Amniotic epithelial cell (primary cell): ENCODE measurements at regions not wholly inside any gene's neighbourhood (a gene's known extent, or its start where the extent isn't known, plus 50 kb on each side); places are given as distances from the start of the nearest gene placed in this dataset.
A peak's percentile ranks its signal among the peaks of the same experiment; 100 is the strongest.

Experiments used
- DNase-seq: peaks from one replicate; pipeline ENCODE4 v3.0.0-alpha.2; 2010; ENCODE audit warnings: low read depth

- peak; percentile 64 for DNase-seq
These were observed 207.7 kb upstream of the CTAGE1 start for GRCh38 chr18:22625406-22625805.

- no peak for DNase-seq
These were observed 209.1 kb upstream of the CTAGE1 start for GRCh38 chr18:22626771-22627170.

- peak; percentile 36 for DNase-seq
These were observed 209.8 kb upstream of the CTAGE1 start for GRCh38 chr18:22627506-22627905.

- DNase-seq = no peak
These were observed 211.2 kb upstream of the CTAGE1 start for GRCh38 chr18:22628795-22629510.

- no peak for DNase-seq
These were observed 213.3 kb upstream of the CTAGE1 start for GRCh38 chr18:22630980-22631379.

- no peak for DNase-seq
These were observed 214.5 kb upstream of the CTAGE1 start for GRCh38 chr18:22632191-22632590.

- DNase-seq = no peak
These were observed 216.7 kb upstream of the CTAGE1 start for GRCh38 chr18:22634464-22634863.

- DNase-seq = peak; percentile 97
These were observed 220.1 kb upstream of the CTAGE1 start for GRCh38 chr18:22637787-22638186.

- DNase-seq = peak; percentile 98
These were observed 221.3 kb upstream of the CTAGE1 start for GRCh38 chr18:22639026-22639463.

GRCh38 chr18:22639561-22639960 lies 221.8 kb upstream of the CTAGE1 start:
- DNase-seq = no peak

- DNase-seq = peak; percentile 11
These were observed 222.6 kb upstream of the CTAGE1 start for GRCh38 chr18:22640281-22640842.

- no peak for DNase-seq
These were observed 224.2 kb upstream of the CTAGE1 start for GRCh38 chr18:22641958-22642357.

- peak; percentile 52 for DNase-seq
These were observed 226.0 kb upstream of the CTAGE1 start for GRCh38 chr18:22643731-22644130.

- DNase-seq = peak; percentile 50
These were observed 232.5 kb upstream of the CTAGE1 start for GRCh38 chr18:22650247-22650646.

- DNase-seq = no peak
These were observed 239.9 kb upstream of the CTAGE1 start for GRCh38 chr18:22657619-22658018.

GRCh38 chr18:22658318-22658717 lies 240.6 kb upstream of the CTAGE1 start:
- DNase-seq = no peak

GRCh38 chr18:22663378-22663777 lies 245.7 kb upstream of the CTAGE1 start:
- no peak for DNase-seq

- no peak for DNase-seq
These were observed 248.8 kb upstream of the CTAGE1 start for GRCh38 chr18:22666411-22666940.

- DNase-seq = peak; percentile 89
These were observed 249.4 kb upstream of the CTAGE1 start for GRCh38 chr18:22667156-22667555.

GRCh38 chr18:22667616-22668422 lies 250.1 kb upstream of the CTAGE1 start:
- DNase-seq = peak; percentile 99

GRCh38 chr18:22668496-22668895 lies 250.8 kb upstream of the CTAGE1 start:
- DNase-seq = no peak

GRCh38 chr18:22670914-22671313 lies 253.2 kb upstream of the CTAGE1 start:
- DNase-seq = peak; percentile 38
